GM12801 (cell line): ENCODE measurements at regions not wholly inside any gene's neighbourhood (a gene's known extent, or its start where the extent isn't known, plus 50 kb on each side); places are given as distances from the start of the nearest gene placed in this dataset.

ENCODE experiments used
- CTCF ChIP-seq: IDR thresholded peaks from one replicate; pipeline ENCODE4 v1.5.1; 2011; ENCODE audit warnings: control low read depth; ENCODE audit not compliant: insufficient read length; ENCODE audit errors: extremely low read depth

GRCh38 chr5:108523360-108523759 lies 141.5 kb upstream of the FBXL17 start:
- no peak for TF ChIP-seq CTCF

- no peak for TF ChIP-seq CTCF
Observed at GRCh38 chr5:108521841-108522506, 140.1 kb upstream of the FBXL17 start.

- TF ChIP-seq CTCF, result no peak
Observed at GRCh38 chr5:108521011-108521700, 139.3 kb upstream of the FBXL17 start.

- TF ChIP-seq CTCF, result no peak
Observed at GRCh38 chr5:108516785-108517184, 134.9 kb upstream of the FBXL17 start.

GRCh38 chr5:108515517-108516105 lies 133.7 kb upstream of the FBXL17 start:
- TF ChIP-seq CTCF, result no peak

GRCh38 chr5:108508979-108509378 lies 127.1 kb upstream of the FBXL17 start:
- TF ChIP-seq CTCF, result no peak

GRCh38 chr5:108507631-108508030 lies 125.7 kb upstream of the FBXL17 start:
- TF ChIP-seq CTCF, result no peak
